Smooth muscle cell (in vitro differentiated cells): ENCODE measurements at regions not wholly inside any gene's neighbourhood (a gene's known extent, or its start where the extent isn't known, plus 50 kb on each side); places are given as distances from the start of the nearest gene placed in this dataset.

Experiments
- DNase-seq: peaks from one replicate; lab custom pipeline; 2025; ENCODE audit not compliant: unreplicated experiment; lab: John Stamatoyannopoulos, UW
- H2AFZ ChIP-seq: fragments of 200-600 bp; sonication (generic); 2 replicates; pipeline ENCODE4 v1.6.0; 2016; ENCODE audit warnings: antibody characterized with exemption, low read depth, mild to moderate bottlenecking
- H3F3A ChIP-seq: fragments of 200-600 bp; sonication (generic); 2 replicates; pipeline ENCODE4 v1.6.0; 2017; ENCODE audit warnings: antibody characterized with exemption, low read depth
- H3K27ac ChIP-seq: fragments of 200-600 bp; sonication (generic); 2 replicates; pipeline ENCODE4 v1.5.1; 2016; ENCODE audit warnings: low read depth, mild to moderate bottlenecking
- H3K27me3 ChIP-seq: fragments of 200-600 bp; sonication (generic); 2 replicates; pipeline ENCODE4 v1.6.1; 2016; ENCODE audit warnings: low read depth, mild to moderate bottlenecking
- H3K36me3 ChIP-seq: fragments of 200-600 bp; sonication (generic); 2 replicates; pipeline ENCODE4 v1.5.1; 2016; ENCODE audit warnings: low read depth
- H3K4me1 ChIP-seq: fragments of 200-600 bp; sonication (generic); 2 replicates; pipeline ENCODE4 v1.5.1; 2016; ENCODE audit warnings: low read depth
- H3K4me2 ChIP-seq: fragments of 200-600 bp; sonication (generic); 2 replicates; pipeline ENCODE4 v1.6.0; 2016; ENCODE audit warnings: mild to moderate bottlenecking
- H3K4me3 ChIP-seq: fragments of 200-600 bp; sonication (generic); 2 replicates; pipeline ENCODE4 v1.5.1; 2016; ENCODE audit warnings: mild to moderate bottlenecking
- H3K79me2 ChIP-seq: fragments of 200-600 bp; sonication (generic); 2 replicates; pipeline ENCODE4 v1.6.0; 2016; ENCODE audit warnings: low read depth, mild to moderate bottlenecking
- H3K9ac ChIP-seq: fragments of 200-600 bp; sonication (generic); 2 replicates; pipeline ENCODE4 v1.6.0; 2016; ENCODE audit warnings: low read depth
- H3K9me3 ChIP-seq: fragments of 200-600 bp; sonication (generic); replicated peaks from 2 replicates; pipeline ENCODE4 v1.5.1; 2016; ENCODE audit warnings: low read depth
- H4K20me1 ChIP-seq: fragments of 200-600 bp; sonication (generic); 2 replicates; pipeline ENCODE4 v1.6.0; 2016; ENCODE audit warnings: low read depth
- WGBS: methylation state at CpG from one replicate; pipeline ENCODE4 v1.1.7; 2016; ENCODE audit warnings: low lambda C conversion rate; 5-methylcytosine and 5-hydroxymethylcytosine counted together
- TF ChIP-seq, protein P1 (sequence below): fragments of 200-600 bp; sonication (generic); IDR thresholded peaks from 2 replicates; pipeline ENCODE4 v1.5.1; 2017; ENCODE audit warnings: borderline replicate concordance, mild to moderate bottlenecking, antibody characterized with exemption; ENCODE audit not compliant: insufficient read depth, poor library complexity, severe bottlenecking

DNA sequence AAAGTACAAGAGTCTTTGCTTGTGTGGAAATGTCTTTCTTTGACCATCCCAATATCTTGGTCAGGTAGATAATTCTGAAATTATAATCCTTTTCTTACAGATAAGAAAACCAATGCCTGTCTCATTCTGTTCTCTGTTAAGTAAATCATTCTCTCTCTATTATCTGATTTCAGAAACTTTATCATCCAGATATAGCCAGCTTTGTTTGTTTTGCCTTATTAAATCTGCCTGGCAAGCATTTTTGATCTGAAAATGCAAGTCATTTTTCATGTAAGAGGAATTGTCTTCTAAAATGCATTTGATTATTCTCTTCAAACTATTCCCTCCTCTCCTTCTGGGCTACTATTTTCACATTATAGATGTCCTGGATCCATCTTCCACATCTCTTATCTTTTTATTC, 625.5 kb downstream of the CCDC171 start:
- Histone ChIP-seq H3K36me3 (no peaks in the 10 kb centered on the region), H3K27ac (no peak overlapping the region), H3F3A (no peaks in the 10 kb centered on the region), H3K79me2 (no peaks in the 10 kb centered on the region), H3K27me3 (no peaks in the 10 kb centered on the region), H3K4me2 (no peak overlapping the region), H3K9ac (no peak overlapping the region), H3K9me3 (no peaks in the 10 kb centered on the region), H3K4me3 (no peak overlapping the region), H2AFZ (no peak overlapping the region), H3K4me1 (no peaks in the 10 kb centered on the region), H4K20me1 (no peaks in the 10 kb centered on the region)
- TF ChIP-seq, protein P1, sequence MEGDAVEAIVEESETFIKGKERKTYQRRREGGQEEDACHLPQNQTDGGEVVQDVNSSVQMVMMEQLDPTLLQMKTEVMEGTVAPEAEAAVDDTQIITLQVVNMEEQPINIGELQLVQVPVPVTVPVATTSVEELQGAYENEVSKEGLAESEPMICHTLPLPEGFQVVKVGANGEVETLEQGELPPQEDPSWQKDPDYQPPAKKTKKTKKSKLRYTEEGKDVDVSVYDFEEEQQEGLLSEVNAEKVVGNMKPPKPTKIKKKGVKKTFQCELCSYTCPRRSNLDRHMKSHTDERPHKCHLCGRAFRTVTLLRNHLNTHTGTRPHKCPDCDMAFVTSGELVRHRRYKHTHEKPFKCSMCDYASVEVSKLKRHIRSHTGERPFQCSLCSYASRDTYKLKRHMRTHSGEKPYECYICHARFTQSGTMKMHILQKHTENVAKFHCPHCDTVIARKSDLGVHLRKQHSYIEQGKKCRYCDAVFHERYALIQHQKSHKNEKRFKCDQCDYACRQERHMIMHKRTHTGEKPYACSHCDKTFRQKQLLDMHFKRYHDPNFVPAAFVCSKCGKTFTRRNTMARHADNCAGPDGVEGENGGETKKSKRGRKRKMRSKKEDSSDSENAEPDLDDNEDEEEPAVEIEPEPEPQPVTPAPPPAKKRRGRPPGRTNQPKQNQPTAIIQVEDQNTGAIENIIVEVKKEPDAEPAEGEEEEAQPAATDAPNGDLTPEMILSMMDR: no peak
- DNase-seq: no peak

- WGBS: 92% methylated on average over 5 of the region's 5 CpGs
- H3K79me2 ChIP-seq: no peaks in the 10 kb centered on the region
- H3K9me3 ChIP-seq: no peaks in the 10 kb centered on the region
- H2AFZ ChIP-seq: no peak overlapping the region
- H3K27me3 ChIP-seq: no peaks in the 10 kb centered on the region
- no peak overlapping the region for H3K4me3 ChIP-seq
- no peaks in the 10 kb centered on the region for H3K4me1 ChIP-seq
- no peaks in the 10 kb centered on the region for H4K20me1 ChIP-seq
- no peaks in the 10 kb centered on the region for H3F3A ChIP-seq
- no peak overlapping the region for H3K9ac ChIP-seq
- no peaks in the 10 kb centered on the region for H3K36me3 ChIP-seq
- no peak overlapping the region for H3K27ac ChIP-seq
- DNase-seq: no peak
- no peak overlapping the region for H3K4me2 ChIP-seq
- TF ChIP-seq, protein P1: no peak
These were observed 626.7 kb downstream of the CCDC171 start for GRCh38 chr9:16179566-16179965.

- Histone ChIP-seq H3K27me3 (no peaks in the 10 kb centered on the region), H3K27ac (no peak overlapping the region), H4K20me1 (no peaks in the 10 kb centered on the region), H3K4me1 (no peaks in the 10 kb centered on the region), H3K4me2 (no peak overlapping the region), H3K79me2 (no peaks in the 10 kb centered on the region), H3K36me3 (no peaks in the 10 kb centered on the region), H3F3A (no peaks in the 10 kb centered on the region), H3K9ac (no peak overlapping the region), H2AFZ (no peak overlapping the region), H3K9me3 (no peaks in the 10 kb centered on the region), H3K4me3 (no peak overlapping the region)
- TF ChIP-seq, protein P1: no peak
- DNase-seq: no peak
- 44% methylated on average over 1 of the region's 1 CpG for WGBS
These were observed 627.2 kb downstream of the CCDC171 start for GRCh38 chr9:16180091-16180490.

DNA sequence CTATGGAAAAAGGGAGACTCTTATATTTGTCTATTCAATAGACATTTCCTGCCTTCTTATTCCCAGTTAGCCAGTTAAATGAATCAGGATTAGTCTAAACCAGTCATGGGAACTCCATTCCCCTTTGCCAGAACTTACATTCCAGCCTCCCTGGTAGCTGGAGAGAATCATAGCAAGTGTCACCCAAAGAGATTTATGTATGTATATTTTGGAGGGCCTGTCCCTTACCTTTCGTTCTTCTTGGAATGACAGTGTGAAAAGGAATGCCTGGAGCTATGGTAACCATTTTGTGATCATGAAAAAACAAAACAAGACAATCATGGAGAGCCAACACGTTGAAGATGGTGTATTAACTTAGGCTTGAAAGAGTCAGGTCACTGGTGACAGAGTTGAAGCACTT, 627.7 kb downstream of the CCDC171 start:
- DNase-seq: no peak
- Histone ChIP-seq H3F3A (no peaks in the 10 kb centered on the region), H3K4me1 (no peaks in the 10 kb centered on the region), H3K27ac (no peak overlapping the region), H3K36me3 (no peaks in the 10 kb centered on the region), H3K4me2 (no peak overlapping the region), H3K79me2 (no peaks in the 10 kb centered on the region), H3K27me3 (no peaks in the 10 kb centered on the region), H3K9me3 (no peaks in the 10 kb centered on the region), H3K9ac (no peak overlapping the region), H4K20me1 (no peaks in the 10 kb centered on the region), H3K4me3 (no peak overlapping the region), H2AFZ (no peak overlapping the region)
- 57% methylated on average over 2 of the region's 2 CpGs for WGBS
- TF ChIP-seq, protein P1: no peak
